GM12878 (cell line): ENCODE measurements at regions not wholly inside any gene's neighbourhood (a gene's known extent, or its start where the extent isn't known, plus 50 kb on each side); places are given as distances from the start of the nearest gene placed in this dataset.

Source experiments
- ATAC-seq: fragments of 200-7000 bp; cut with Tn5 transposase; 3 replicates; pipeline ENCODE4 v1.9.1; 2020; ENCODE audit warnings: mild to moderate bottlenecking, moderate library complexity
- BruUV-seq: library from RNA; stranded (reverse); fragments of 400-500 nt; replicated peaks from 2 replicates; lab custom pipeline; 2021; lab: Mats Ljungman, UMichigan
- CTCF ChIA-PET: fragments of 300-600 bp; sonication (Branson Sonifier 250); formaldehyde crosslinking; extraction: SDS; loops from one replicate; lab custom pipeline; 2021; ENCODE audit warnings: inconsistent platforms; lab: Yijun Ruan, JAX
- POLR2A ChIA-PET: fragments of 350-600 bp; formaldehyde crosslinking; extraction: SDS; loops from one replicate; lab custom pipeline; 2021; ENCODE audit warnings: inconsistent platforms; lab: Charles Lee
- RAD21 ChIA-PET: fragments of 300-600 bp; sonication (Branson Sonifier 250); formaldehyde crosslinking; loops from one replicate; lab custom pipeline; 2023; ENCODE audit warnings: antibody characterized with exemption; ENCODE audit not compliant: unreplicated experiment; lab: Charles Lee
- SMC1A ChIA-PET: fragments of 300-600 bp; sonication (Branson Sonifier 250); formaldehyde crosslinking; loops from one replicate; lab custom pipeline; 2023; ENCODE audit not compliant: unreplicated experiment, uncharacterized antibody; lab: Charles Lee
- DNase-seq: peaks from one replicate; pipeline ENCODE4 v3.0.0-alpha.2; 2011; ENCODE audit warnings: low read depth, low spot score
- FAIRE-seq: peaks from 3 replicates; lab custom pipeline; 2011; peaks lifted over from hg19 to GRCh38; lab: Jason Lieb, UNC
- H2AFZ ChIP-seq: 2 replicates; pipeline ENCODE4 v1.6.0; 2011; ENCODE audit warnings: low read depth, low read length, control low read depth; ENCODE audit not compliant: control insufficient read depth
- H3K27ac ChIP-seq: 2 replicates; pipeline ENCODE4 v1.5.1; 2011; ENCODE audit warnings: control low read depth; ENCODE audit not compliant: control insufficient read depth, insufficient read depth
- H3K27me3 ChIP-seq, 2 experiments: replicated peaks in 1 of 2; 2 replicates each; pipeline versions ENCODE4 v1.6.0 to v1.6.1; 2011; ENCODE audit warnings: low read length in 1 of 2; ENCODE audit not compliant: control insufficient read depth in 2 of 2, insufficient read depth in 2 of 2
- H3K36me3 ChIP-seq, 2 experiments: 2 replicates each; pipeline ENCODE4 v1.5.1; 2011; ENCODE audit warnings: low read length in 1 of 2; ENCODE audit not compliant: control insufficient read depth in 2 of 2, insufficient read depth in 2 of 2
- H3K4me1 ChIP-seq: 2 replicates; pipeline ENCODE4 v1.6.1; 2011; ENCODE audit warnings: mild to moderate bottlenecking, low read length, moderate library complexity, mixed read lengths; ENCODE audit not compliant: control insufficient read depth, insufficient read depth
- H3K4me2 ChIP-seq: 2 replicates; pipeline ENCODE4 v1.6.0; 2011; ENCODE audit warnings: control low read depth; ENCODE audit not compliant: control insufficient read depth, insufficient read depth
- H3K4me3 ChIP-seq: fragments of 200-600 bp; sonication (generic); 2 replicates; pipeline ENCODE4 v1.5.1; 2016
- H3K79me2 ChIP-seq: 2 replicates; pipeline ENCODE4 v1.6.0; 2011; ENCODE audit warnings: low read length; ENCODE audit not compliant: control insufficient read depth, insufficient read depth
- H3K9ac ChIP-seq: 2 replicates; pipeline ENCODE4 v1.8.0; 2011; ENCODE audit warnings: low read length, control low read depth, mixed read lengths; ENCODE audit not compliant: control insufficient read depth, insufficient read depth
- H3K9me3 ChIP-seq: replicated peaks from 3 replicates; pipeline ENCODE4 v1.5.1; 2011; ENCODE audit warnings: mild to moderate bottlenecking, low read length; ENCODE audit not compliant: control insufficient read depth, insufficient read depth
- H4K20me1 ChIP-seq: 2 replicates; pipeline ENCODE4 v1.6.0; 2011; ENCODE audit not compliant: control insufficient read depth, insufficient read depth
- MXI1 ChIP-seq: fragments of 150-350 bp; IDR thresholded peaks from 2 replicates; pipeline ENCODE4 v1.6.1; 2011; ENCODE audit warnings: low read depth, mild to moderate bottlenecking, inconsistent platforms, low read length, improper control_type of control experiment
- POLR2A ChIP-seq: IDR thresholded peaks from 2 replicates; pipeline ENCODE4 v1.6.1; 2011; ENCODE audit warnings: low read depth, mild to moderate bottlenecking, low read length
- SMC3 ChIP-seq: IDR thresholded peaks from 2 replicates; pipeline ENCODE4 v1.6.1; 2011; ENCODE audit warnings: low read length, improper control_type of control experiment, borderline replicate concordance
- USF2 ChIP-seq: IDR thresholded peaks from 2 replicates; pipeline ENCODE4 v1.6.1; 2011; ENCODE audit warnings: low read depth, low read length, improper control_type of control experiment, borderline replicate concordance
- WGBS: methylation state at CpG from one replicate; pipeline ENCODE4 v1.1.6; 2016; ENCODE audit warnings: low lambda C conversion rate; ENCODE audit not compliant: insufficient replicate concordance, insufficient coverage; ENCODE audit errors: missing lambda C conversion rate; 5-methylcytosine and 5-hydroxymethylcytosine counted together
- in situ Hi-C: fragments of 300-500 bp; cut with MboI; formaldehyde crosslinking; loops from 9 replicates; pipeline ENCODE4 v1.14.3; 2018; ENCODE audit warnings: mixed read lengths
- intact Hi-C: fragments of 100-400 bp; cut with micrococcal nuclease; formaldehyde crosslinking; loops from one replicate; pipeline ENCODE4 v1.14.2; 2022; ENCODE audit not compliant: unreplicated experiment
- TF ChIP-seq, protein P1 (sequence below): fragments of 150-350 bp; IDR thresholded peaks from 2 replicates; pipeline ENCODE4 v1.6.1; 2016; ENCODE audit warnings: low read depth, low read length

DNA sequence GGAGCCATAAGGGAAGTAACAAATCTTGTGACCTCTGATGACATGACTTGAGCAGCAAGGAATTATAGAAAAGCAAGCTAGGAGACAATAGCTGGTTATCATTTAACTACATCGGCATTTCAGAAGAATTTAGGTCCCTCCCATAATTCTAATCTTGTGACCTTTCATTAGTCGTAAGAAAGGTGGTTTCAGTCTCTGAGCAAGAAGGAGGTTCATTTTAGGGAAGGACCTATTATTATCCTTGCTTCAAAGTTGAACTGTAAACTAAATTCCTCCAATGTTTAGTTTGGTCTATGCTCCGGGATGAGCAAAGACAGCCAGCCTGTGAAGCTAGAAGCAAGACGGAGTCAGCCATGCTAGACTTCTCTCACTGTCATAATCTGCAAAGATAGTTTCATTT, 159.6 kb downstream of the SLC16A9 start (continued):
- TF ChIP-seq SMC3: no peak
- no peak for TF ChIP-seq POLR2A

- ATAC-seq (no peak), DNase-seq (no peak), FAIRE-seq (no peak)
- ChIA-PET RAD21 (no interaction called here), CTCF (no interaction called here), POLR2A (no interaction called here), SMC1A (no interaction called here)
- Histone ChIP-seq H3K4me1 (no peaks in the 10 kb centered on the region), H4K20me1 (no peaks in the 10 kb centered on the region), H3K27ac (no peak overlapping the region), H3K4me3 (no peak overlapping the region), H3K79me2 (no peaks in the 10 kb centered on the region), H3K4me2 (no peak overlapping the region), H3K27me3 (no peaks in the 10 kb centered on the region), H3K9me3 (no peaks in the 10 kb centered on the region), H3K9ac (no peak overlapping the region), H2AFZ (no peak overlapping the region), H3K36me3 (no peaks in the 10 kb centered on the region)
- intact Hi-C loops (no loop called here), in situ Hi-C loops (no loop called here)
- BruUV-seq: no TSS peak
- TF ChIP-seq MXI1 (no peak), USF2 (no peak)
- TF ChIP-seq, protein P1, sequence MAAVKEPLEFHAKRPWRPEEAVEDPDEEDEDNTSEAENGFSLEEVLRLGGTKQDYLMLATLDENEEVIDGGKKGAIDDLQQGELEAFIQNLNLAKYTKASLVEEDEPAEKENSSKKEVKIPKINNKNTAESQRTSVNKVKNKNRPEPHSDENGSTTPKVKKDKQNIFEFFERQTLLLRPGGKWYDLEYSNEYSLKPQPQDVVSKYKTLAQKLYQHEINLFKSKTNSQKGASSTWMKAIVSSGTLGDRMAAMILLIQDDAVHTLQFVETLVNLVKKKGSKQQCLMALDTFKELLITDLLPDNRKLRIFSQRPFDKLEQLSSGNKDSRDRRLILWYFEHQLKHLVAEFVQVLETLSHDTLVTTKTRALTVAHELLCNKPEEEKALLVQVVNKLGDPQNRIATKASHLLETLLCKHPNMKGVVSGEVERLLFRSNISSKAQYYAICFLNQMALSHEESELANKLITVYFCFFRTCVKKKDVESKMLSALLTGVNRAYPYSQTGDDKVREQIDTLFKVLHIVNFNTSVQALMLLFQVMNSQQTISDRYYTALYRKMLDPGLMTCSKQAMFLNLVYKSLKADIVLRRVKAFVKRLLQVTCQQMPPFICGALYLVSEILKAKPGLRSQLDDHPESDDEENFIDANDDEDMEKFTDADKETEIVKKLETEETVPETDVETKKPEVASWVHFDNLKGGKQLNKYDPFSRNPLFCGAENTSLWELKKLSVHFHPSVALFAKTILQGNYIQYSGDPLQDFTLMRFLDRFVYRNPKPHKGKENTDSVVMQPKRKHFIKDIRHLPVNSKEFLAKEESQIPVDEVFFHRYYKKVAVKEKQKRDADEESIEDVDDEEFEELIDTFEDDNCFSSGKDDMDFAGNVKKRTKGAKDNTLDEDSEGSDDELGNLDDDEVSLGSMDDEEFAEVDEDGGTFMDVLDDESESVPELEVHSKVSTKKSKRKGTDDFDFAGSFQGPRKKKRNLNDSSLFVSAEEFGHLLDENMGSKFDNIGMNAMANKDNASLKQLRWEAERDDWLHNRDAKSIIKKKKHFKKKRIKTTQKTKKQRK: no peak
- 27% methylated on average over 11 of the region's 11 CpGs for WGBS
These were observed 171.0 kb downstream of the SLC16A9 start for GRCh38 chr10:59538623-59539022.
